ENCODE measurements at regions not wholly inside any gene's neighbourhood (a gene's known extent, or its start where the extent isn't known, plus 50 kb on each side); places are given as distances from the start of the nearest gene placed in this dataset.

DNA sequence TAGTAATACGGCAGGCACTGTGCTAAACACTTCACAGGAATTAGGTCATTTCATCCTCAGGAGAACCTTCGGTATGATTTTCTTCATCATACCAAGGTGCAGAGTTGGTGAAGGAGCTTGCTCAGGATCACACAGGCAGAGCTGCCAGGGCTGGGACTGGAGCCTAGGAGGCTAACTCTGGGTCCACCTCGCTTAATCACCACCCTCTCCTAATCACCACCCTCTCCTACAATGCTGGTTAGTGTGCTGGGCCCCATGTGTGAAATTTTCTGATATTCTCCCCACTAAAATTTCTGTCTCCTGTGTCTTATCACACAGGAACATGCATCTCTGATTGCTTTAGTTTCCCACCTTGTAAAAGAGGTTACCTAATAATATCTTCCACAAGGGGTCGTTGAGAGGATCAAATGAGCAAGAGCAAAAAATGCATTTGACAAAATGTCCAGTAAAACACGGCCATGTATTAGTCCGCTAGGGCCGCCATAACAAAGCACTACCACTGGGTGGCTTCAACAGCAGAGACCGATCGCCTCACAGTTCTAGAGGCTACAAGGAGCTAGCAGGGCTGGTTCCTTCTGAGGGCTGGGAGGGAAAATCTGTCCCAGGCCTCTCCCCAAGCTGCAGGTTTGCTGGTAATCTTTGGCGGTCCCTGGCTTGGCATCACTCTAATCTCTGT lies 128.2 kb upstream of the NFIB start (continued):
- TF ChIP-seq HEY1 (CRISPR knock-in tag; IDR thresholded peaks at IDR 0.05; ENCODE audit: borderline replicate concordance): no peak
- TF ChIP-seq ZNF76 (CRISPR knock-in tag; IDR thresholded peaks at IDR 0.05; ENCODE audit: borderline replicate concordance): no peak
- TF ChIP-seq STAT5A (IDR thresholded peaks at IDR 0.05; ENCODE audit: borderline replicate concordance, low read length): no peak
- no peak for TF ChIP-seq ZNF764 (CRISPR knock-in tag; IDR thresholded peaks at IDR 0.05; ENCODE audit: low read depth)
- TF ChIP-seq, protein P1, sequence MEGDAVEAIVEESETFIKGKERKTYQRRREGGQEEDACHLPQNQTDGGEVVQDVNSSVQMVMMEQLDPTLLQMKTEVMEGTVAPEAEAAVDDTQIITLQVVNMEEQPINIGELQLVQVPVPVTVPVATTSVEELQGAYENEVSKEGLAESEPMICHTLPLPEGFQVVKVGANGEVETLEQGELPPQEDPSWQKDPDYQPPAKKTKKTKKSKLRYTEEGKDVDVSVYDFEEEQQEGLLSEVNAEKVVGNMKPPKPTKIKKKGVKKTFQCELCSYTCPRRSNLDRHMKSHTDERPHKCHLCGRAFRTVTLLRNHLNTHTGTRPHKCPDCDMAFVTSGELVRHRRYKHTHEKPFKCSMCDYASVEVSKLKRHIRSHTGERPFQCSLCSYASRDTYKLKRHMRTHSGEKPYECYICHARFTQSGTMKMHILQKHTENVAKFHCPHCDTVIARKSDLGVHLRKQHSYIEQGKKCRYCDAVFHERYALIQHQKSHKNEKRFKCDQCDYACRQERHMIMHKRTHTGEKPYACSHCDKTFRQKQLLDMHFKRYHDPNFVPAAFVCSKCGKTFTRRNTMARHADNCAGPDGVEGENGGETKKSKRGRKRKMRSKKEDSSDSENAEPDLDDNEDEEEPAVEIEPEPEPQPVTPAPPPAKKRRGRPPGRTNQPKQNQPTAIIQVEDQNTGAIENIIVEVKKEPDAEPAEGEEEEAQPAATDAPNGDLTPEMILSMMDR (IDR thresholded peaks at IDR 0.05 in 2 of 3, conservative IDR thresholded peaks at IDR 0.05 in 1 of 3; ENCODE audit: insufficient read depth in 2 of 3, low read depth in 1 of 3, low read length in 3 of 3): peak; percentile 71 to 92 (median 72)
- TF ChIP-seq ZNF445 (CRISPR knock-in tag; IDR thresholded peaks at IDR 0.05; ENCODE audit: low read depth): no peak
- TF ChIP-seq, protein P2, sequence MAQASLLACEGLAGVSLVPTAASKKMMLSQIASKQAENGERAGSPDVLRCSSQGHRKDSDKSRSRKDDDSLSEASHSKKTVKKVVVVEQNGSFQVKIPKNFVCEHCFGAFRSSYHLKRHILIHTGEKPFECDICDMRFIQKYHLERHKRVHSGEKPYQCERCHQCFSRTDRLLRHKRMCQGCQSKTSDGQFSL (CRISPR knock-in tag; IDR thresholded peaks at IDR 0.05): no peak
- TF ChIP-seq, protein P2 (tag; IDR thresholded peaks at IDR 0.05): no peak
- TF ChIP-seq ATF2 (CRISPR knock-in tag; IDR thresholded peaks at IDR 0.05): no peak
- TF ChIP-seq SMC3 (conservative IDR thresholded peaks at IDR 0.05; ENCODE audit: insufficient read depth, low read depth, low read length): peak; percentile 46
- peak; percentile 54; the same call in 1 of the 2 replicates for TF ChIP-seq CBFA2T2 (conservative IDR thresholded peaks at IDR 0.05)
- TF ChIP-seq CBFA2T3 (IDR thresholded peaks at IDR 0.05): peak; percentile 57
- peak; percentile 32 to 61 for TF ChIP-seq RAD21 (CRISPR knock-in tag; conservative IDR thresholded peaks at IDR 0.05 in 1 of 2, IDR thresholded peaks at IDR 0.05 in 1 of 2)
- no peak for TF ChIP-seq TAF1 (IDR thresholded peaks at IDR 0.05; ENCODE audit: control insufficient read depth, extremely low read depth, insufficient read depth, low read length, severe bottlenecking)
- TF ChIP-seq SMAD1 (IDR thresholded peaks at IDR 0.05; ENCODE audit: low read depth, low read length, partially characterized antibody): no peak
- no peak for TF ChIP-seq MAFK (IDR thresholded peaks at IDR 0.05; ENCODE audit: low read length)
- TF ChIP-seq MAZ (CRISPR knock-in tag; conservative IDR thresholded peaks at IDR 0.05 in 1 of 2, IDR thresholded peaks at IDR 0.05 in 1 of 2): no peak; a peak in 1 of 4 replicates
- TF ChIP-seq HDAC6 (IDR thresholded peaks at IDR 0.05; ENCODE audit: low read depth, low read length): no peak
- TF ChIP-seq POLR2H (tag; IDR thresholded peaks at IDR 0.05; ENCODE audit: low read depth): no peak
- TF ChIP-seq CBX1 (IDR thresholded peaks at IDR 0.05; ENCODE audit: low read depth): no peak
- TF ChIP-seq TEAD2 (tag; IDR thresholded peaks at IDR 0.05): no peak
- TF ChIP-seq CTCFL (IDR thresholded peaks at IDR 0.05; ENCODE audit: borderline replicate concordance, insufficient read depth, low read depth, low read length, poor library complexity, severe bottlenecking): peak; percentile 3

Data from K562 (cell line).